B cell (primary cell): ENCODE measurements at regions not wholly inside any gene's neighbourhood (a gene's known extent, or its start where the extent isn't known, plus 50 kb on each side); places are given as distances from the start of the nearest gene placed in this dataset.

Experiments used
- CTCF ChIP-seq: fragments of 200-600 bp; IDR thresholded peaks from one replicate; pipeline ENCODE4 v1.8.0; 2022; ENCODE audit warnings: antibody characterized with exemption, mild to moderate bottlenecking
- EZH2 ChIP-seq: IDR thresholded peaks from 2 replicates; pipeline ENCODE4 v1.6.1; 2012; ENCODE audit warnings: borderline replicate concordance, low read depth, mild to moderate bottlenecking, moderate library complexity, low read length; ENCODE audit not compliant: insufficient read depth, poor library complexity, severe bottlenecking

GRCh38 chr9:38228331-38229103 is 159.5 kb upstream of the SHB start:
- TF ChIP-seq CTCF (no peak), EZH2 (no peak)
